Ishikawa (cell line): ENCODE measurements at regions not wholly inside any gene's neighbourhood (a gene's known extent, or its start where the extent isn't known, plus 50 kb on each side); places are given as distances from the start of the nearest gene placed in this dataset.
A peak's percentile ranks its signal among the peaks of the same experiment; 100 is the strongest.

ENCODE experiments used
- CEBPB ChIP-seq: IDR thresholded peaks from 2 replicates; pipeline ENCODE4 v1.6.1; 2012
- CREB1 ChIP-seq: IDR thresholded peaks from 2 replicates; pipeline ENCODE4 v1.6.1; 2012; ENCODE audit warnings: low read depth
- EGR1 ChIP-seq: IDR thresholded peaks from 2 replicates; pipeline ENCODE4 v1.6.1; 2012
- EP300 ChIP-seq: IDR thresholded peaks from 2 replicates; pipeline ENCODE4 v1.6.1; 2012; ENCODE audit warnings: borderline replicate concordance
- FOXM1 ChIP-seq: IDR thresholded peaks from 2 replicates; pipeline ENCODE4 v1.6.1; 2012; ENCODE audit warnings: low read depth, borderline replicate concordance
- MAX ChIP-seq: IDR thresholded peaks from 2 replicates; pipeline ENCODE4 v1.6.1; 2012
- NFIC ChIP-seq: IDR thresholded peaks from 2 replicates; pipeline ENCODE4 v1.6.1; 2012
- RAD21 ChIP-seq: IDR thresholded peaks from 2 replicates; pipeline ENCODE4 v1.6.1; 2012; ENCODE audit warnings: low read depth
- REST ChIP-seq: IDR thresholded peaks from 2 replicates; pipeline ENCODE4 v1.6.1; 2012; ENCODE audit warnings: low read depth, mild to moderate bottlenecking
- TAF1 ChIP-seq: IDR thresholded peaks from 2 replicates; pipeline ENCODE4 v1.6.1; 2012; ENCODE audit warnings: low read depth, mild to moderate bottlenecking
- TCF12 ChIP-seq: IDR thresholded peaks from 2 replicates; pipeline ENCODE4 v1.6.1; 2012; ENCODE audit warnings: low read depth
- TEAD4 ChIP-seq: IDR thresholded peaks from 2 replicates; pipeline ENCODE4 v1.6.1; 2012
- USF1 ChIP-seq: IDR thresholded peaks from 2 replicates; pipeline ENCODE4 v1.6.1; 2012
- YY1 ChIP-seq: IDR thresholded peaks from 2 replicates; pipeline ENCODE4 v1.6.1; 2012; ENCODE audit warnings: low read depth
- ZBTB7A ChIP-seq: IDR thresholded peaks from 2 replicates; pipeline ENCODE4 v1.6.1; 2012; ENCODE audit warnings: low read depth

- peak; percentile 76; the same call in 1 of the 2 replicates for TF ChIP-seq EP300
- no peak for TF ChIP-seq USF1
- TF ChIP-seq TCF12: peak; percentile 77
- TF ChIP-seq MAX: peak; percentile 65
- TF ChIP-seq NFIC: peak; percentile 59
- no peak for TF ChIP-seq FOXM1
- no peak for TF ChIP-seq EGR1
- peak; percentile 89 for TF ChIP-seq TEAD4
- no peak for TF ChIP-seq YY1
- no peak for TF ChIP-seq RAD21
- no peak for TF ChIP-seq CEBPB
- no peak for TF ChIP-seq REST
Measured at GRCh38 chr9:134551644-134552348, 89.8 kb upstream of the COL5A1 start.

GRCh38 chr9:134552349-134552990 lies 89.1 kb upstream of the COL5A1 start:
- TF ChIP-seq ZBTB7A (no peak), CEBPB (no peak), NFIC (no peak), EP300 (no peak), TEAD4 (no peak), TAF1 (no peak), USF1 (no peak), RAD21 (no peak), TCF12 (no peak), CREB1 (no peak), REST (no peak), FOXM1 (no peak)

- TF ChIP-seq YY1: no peak
- TF ChIP-seq EGR1: no peak
- no peak for TF ChIP-seq MAX
- TF ChIP-seq CREB1: no peak
- TF ChIP-seq FOXM1: no peak
Measured at GRCh38 chr9:134553061-134553891, 88.3 kb upstream of the COL5A1 start.

GRCh38 chr9:134553996-134554372 lies 87.6 kb upstream of the COL5A1 start:
- TF ChIP-seq EP300: no peak
- TF ChIP-seq ZBTB7A: no peak

GRCh38 chr9:134554373-134555093 lies 87.1 kb upstream of the COL5A1 start:
- TF ChIP-seq EGR1: no peak
- no peak for TF ChIP-seq RAD21
- TF ChIP-seq FOXM1: no peak
- TF ChIP-seq TAF1: no peak
- TF ChIP-seq TCF12: no peak
- no peak for TF ChIP-seq REST
- no peak for TF ChIP-seq CEBPB
- no peak for TF ChIP-seq NFIC
- TF ChIP-seq USF1: no peak
- no peak for TF ChIP-seq YY1
- TF ChIP-seq TEAD4: no peak
- TF ChIP-seq EP300: no peak
- no peak for TF ChIP-seq MAX
- TF ChIP-seq CREB1: no peak
- no peak for TF ChIP-seq ZBTB7A
